Right atrium auricular region (tissue), 2 donors: ENCODE measurements at regions not wholly inside any gene's neighbourhood (a gene's known extent, or its start where the extent isn't known, plus 50 kb on each side); places are given as distances from the start of the nearest gene placed in this dataset.

ENCODE experiments used
- DNase-seq: peaks from one replicate; pipeline ENCODE4 v3.0.0-alpha.2; 2019; ENCODE audit warnings: low spot score
- H3K27ac ChIP-seq, 2 donors: fragments of 200-600 bp; sonication (generic); 1 replicate in 1 of 2; 2 replicates in 1 of 2; pipeline ENCODE4 v1.5.1; 2016 to 2019
- H3K27me3 ChIP-seq, 2 donors: fragments of 200-600 bp; sonication (generic); one replicate each; pipeline versions ENCODE4 v1.5.1 to v1.6.0; 2017 to 2019
- H3K36me3 ChIP-seq: fragments of 200-600 bp; sonication (generic); one replicate; pipeline ENCODE4 v1.5.1; 2016
- H3K4me1 ChIP-seq, 2 donors: fragments of 200-600 bp; sonication (generic); one replicate each; pipeline versions ENCODE4 v1.5.1 to v1.6.0; 2017 to 2019
- H3K4me3 ChIP-seq, 2 donors: fragments of 200-600 bp; sonication (generic); 1 replicate in 1 of 2; 2 replicates in 1 of 2; pipeline ENCODE4 v1.5.1; 2017 to 2019; ENCODE audit warnings: mild to moderate bottlenecking in 1 of 2, moderate library complexity in 1 of 2
- H3K9me3 ChIP-seq, 2 donors: fragments of 200-600 bp; sonication (generic); one replicate each; pipeline ENCODE4 v1.5.1; 2019
- TF ChIP-seq, protein P1 (sequence below), 2 donors: fragments of 200-600 bp; sonication (generic); IDR thresholded peaks; one replicate each; pipeline ENCODE4 v1.5.1; 2019; ENCODE audit warnings: antibody characterized with exemption in 2 of 2

DNA sequence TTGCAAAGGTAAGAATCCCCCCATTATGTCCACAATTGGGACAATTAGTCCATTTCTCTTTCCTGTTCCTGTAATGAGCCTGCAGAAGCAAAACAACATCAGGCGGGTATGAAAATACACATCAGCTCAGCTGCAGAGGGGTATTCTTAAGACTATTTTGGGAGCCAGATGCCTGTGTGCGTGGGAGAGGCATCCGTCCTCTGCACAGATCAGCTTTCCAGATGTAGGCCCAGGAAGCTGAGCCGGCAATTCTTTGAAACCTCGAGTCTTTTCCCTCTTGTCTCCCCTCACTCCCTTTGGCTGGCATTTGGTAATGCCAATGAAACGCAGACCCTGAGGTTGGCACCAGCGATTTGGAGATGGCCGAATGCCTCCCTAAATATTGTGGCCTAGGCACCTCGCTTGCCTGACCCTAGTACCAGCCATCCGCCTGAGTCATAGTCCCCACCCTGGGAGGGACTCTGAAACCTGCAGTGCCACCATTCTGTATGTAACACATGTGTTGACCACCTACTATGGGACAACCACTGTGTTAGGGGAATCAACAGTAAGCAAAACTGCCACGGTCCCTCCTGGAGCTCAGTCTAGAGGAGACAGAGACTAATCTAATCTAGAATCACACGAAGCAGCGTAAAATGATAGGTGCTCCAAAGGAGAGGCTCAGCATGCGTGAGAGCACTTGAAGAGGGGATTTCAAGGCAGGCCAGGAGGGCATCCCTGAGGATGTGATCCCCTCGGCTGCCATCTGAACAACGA lies 603.0 kb downstream of the MATN1 start:
- no peaks in the 10 kb centered on the region for H3K36me3 ChIP-seq
- no peak overlapping the region for H3K27ac ChIP-seq
- no peaks in the 10 kb centered on the region for H3K9me3 ChIP-seq
- H3K4me1 ChIP-seq, result no peaks in the 10 kb centered on the region
- no peak overlapping the region for H3K4me3 ChIP-seq
- no peaks in the 10 kb centered on the region for H3K27me3 ChIP-seq
- TF ChIP-seq, protein P1, sequence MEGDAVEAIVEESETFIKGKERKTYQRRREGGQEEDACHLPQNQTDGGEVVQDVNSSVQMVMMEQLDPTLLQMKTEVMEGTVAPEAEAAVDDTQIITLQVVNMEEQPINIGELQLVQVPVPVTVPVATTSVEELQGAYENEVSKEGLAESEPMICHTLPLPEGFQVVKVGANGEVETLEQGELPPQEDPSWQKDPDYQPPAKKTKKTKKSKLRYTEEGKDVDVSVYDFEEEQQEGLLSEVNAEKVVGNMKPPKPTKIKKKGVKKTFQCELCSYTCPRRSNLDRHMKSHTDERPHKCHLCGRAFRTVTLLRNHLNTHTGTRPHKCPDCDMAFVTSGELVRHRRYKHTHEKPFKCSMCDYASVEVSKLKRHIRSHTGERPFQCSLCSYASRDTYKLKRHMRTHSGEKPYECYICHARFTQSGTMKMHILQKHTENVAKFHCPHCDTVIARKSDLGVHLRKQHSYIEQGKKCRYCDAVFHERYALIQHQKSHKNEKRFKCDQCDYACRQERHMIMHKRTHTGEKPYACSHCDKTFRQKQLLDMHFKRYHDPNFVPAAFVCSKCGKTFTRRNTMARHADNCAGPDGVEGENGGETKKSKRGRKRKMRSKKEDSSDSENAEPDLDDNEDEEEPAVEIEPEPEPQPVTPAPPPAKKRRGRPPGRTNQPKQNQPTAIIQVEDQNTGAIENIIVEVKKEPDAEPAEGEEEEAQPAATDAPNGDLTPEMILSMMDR (IDR thresholded peaks at IDR 0.05), result no peak
- no peak for DNase-seq

DNA sequence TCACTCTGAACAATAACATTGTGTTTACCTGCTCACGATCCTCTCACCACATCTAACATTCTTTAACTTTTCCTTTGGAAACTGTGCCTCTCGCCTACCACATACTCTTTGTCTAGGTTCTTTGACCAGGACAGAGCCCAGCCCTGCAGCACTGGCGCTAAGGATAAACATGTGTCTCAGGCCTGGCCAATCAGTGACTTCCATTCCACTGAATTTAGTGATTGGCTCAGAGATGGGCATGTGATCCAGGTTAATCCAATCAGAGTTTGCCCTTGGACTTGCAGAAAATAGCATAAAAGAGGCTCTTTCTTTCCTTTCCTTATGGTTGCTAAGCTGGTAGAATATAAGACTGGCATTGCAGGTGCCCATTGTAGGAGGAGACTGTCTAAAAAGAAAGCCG lies 605.7 kb downstream of the MATN1 start:
- no peak for DNase-seq
- Histone ChIP-seq H3K36me3 (no peaks in the 10 kb centered on the region), H3K9me3 (no peaks in the 10 kb centered on the region), H3K4me1 (no peaks in the 10 kb centered on the region), H3K4me3 (no peak overlapping the region), H3K27ac (no peak overlapping the region), H3K27me3 (no peaks in the 10 kb centered on the region)
- TF ChIP-seq, protein P1 (IDR thresholded peaks at IDR 0.05), result no peak

DNA sequence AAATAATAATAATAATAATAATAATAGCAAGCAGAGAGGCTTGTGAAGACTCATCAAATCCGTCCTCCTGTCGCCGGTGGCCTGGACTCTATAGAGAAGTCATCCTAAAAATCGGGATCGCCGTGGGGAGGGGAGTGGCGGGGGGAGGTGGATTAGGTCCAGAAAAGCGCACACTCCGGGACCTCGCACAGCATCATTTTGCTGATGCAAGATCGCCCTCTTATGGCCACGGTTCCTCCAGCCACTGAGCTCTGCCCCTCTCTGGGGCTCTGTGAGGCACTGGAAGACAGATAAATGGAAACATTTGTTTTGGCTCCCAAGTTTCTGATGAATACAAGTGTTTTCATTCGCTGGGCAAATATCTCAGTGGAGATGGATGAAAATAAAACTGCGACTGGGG lies 612.0 kb downstream of the MATN1 start:
- no peaks in the 10 kb centered on the region for H3K27me3 ChIP-seq
- TF ChIP-seq, protein P1 (IDR thresholded peaks at IDR 0.05), result peak; percentile 29 to 73
- no peak overlapping the region for H3K4me3 ChIP-seq

DNA sequence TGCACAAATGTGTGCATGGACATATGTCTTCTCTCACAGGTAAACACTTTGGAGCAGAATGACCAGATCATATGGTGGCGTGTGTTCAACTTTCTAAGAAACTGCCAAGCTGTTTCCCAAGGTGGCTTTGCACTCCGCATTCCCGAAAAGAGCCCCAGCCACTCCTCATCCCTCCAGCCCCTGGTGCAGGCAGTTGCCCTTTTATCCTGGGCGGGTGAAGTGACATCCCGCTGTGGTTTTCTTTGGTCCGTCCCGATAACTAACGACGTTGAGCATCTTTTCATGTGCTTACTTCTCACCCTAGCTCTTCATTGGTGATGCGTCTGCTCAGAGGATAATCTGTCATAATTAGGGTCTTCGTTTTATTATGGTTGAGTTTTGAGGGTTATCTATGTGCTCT lies 612.5 kb downstream of the MATN1 start:
- Histone ChIP-seq H3K36me3 (no peaks in the 10 kb centered on the region), H3K27me3 (no peaks in the 10 kb centered on the region), H3K27ac (no peak overlapping the region), H3K9me3 (no peaks in the 10 kb centered on the region), H3K4me1 (no peaks in the 10 kb centered on the region), H3K4me3 (no peak overlapping the region)
- DNase-seq, result no peak
- TF ChIP-seq, protein P1 (IDR thresholded peaks at IDR 0.05), result no peak

More for the DNA sequence above, 612.0 kb downstream of the MATN1 start:
- Histone ChIP-seq H3K9me3 (no peaks in the 10 kb centered on the region), H3K27ac (no peak overlapping the region), H3K36me3 (no peaks in the 10 kb centered on the region), H3K4me1 (no peaks in the 10 kb centered on the region)
- no peak for DNase-seq

DNA sequence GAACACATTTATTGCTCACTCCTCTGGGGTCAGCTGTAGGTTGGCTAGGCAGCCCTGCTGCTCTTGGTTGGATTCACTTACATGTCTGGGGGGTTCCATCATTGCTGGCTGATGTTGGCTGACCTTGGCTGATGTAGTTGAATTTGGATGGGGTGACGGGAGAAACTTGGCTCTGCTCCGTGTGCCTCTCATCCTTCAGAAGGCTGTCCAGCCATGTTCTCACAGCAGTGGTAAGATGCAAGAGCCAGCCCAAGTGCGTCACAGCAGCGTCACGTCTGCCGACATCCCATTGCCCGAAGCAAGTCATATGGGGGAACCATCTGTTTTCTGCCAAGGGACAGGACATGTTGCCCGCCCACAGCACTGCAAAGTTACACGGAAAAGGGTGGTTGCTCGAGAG lies 613.5 kb downstream of the MATN1 start:
- TF ChIP-seq, protein P1 (IDR thresholded peaks at IDR 0.05), result no peak
- H3K27me3 ChIP-seq, result no peaks in the 10 kb centered on the region
- DNase-seq, result peak; percentile 71
- no peaks in the 10 kb centered on the region for H3K9me3 ChIP-seq
- H3K4me3 ChIP-seq, result no peak overlapping the region
- H3K4me1 ChIP-seq, result no peaks in the 10 kb centered on the region
- no peaks in the 10 kb centered on the region for H3K36me3 ChIP-seq
- no peak overlapping the region for H3K27ac ChIP-seq

DNA sequence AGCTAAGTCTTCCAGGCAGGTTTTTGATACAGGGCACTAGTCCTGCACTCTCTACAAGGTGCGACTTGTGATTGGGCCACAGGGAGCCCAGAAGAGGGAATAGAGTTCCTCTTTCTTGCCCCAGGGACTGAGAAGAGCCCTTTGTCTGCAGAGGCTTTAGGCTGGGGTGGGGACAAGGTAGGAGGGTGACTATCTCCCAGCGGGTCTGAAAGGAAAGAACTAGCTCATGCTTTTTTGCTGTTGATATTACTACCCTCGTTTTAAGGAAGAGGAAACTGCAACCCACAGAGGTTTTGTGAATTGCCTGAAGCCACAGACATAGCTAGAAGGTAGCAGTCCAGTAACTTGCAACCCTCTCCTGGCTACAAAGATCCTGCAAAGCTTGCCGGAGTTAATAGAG lies 615.2 kb downstream of the MATN1 start:
- Histone ChIP-seq H3K36me3 (no peaks in the 10 kb centered on the region), H3K27ac (no peak overlapping the region), H3K27me3 (no peaks in the 10 kb centered on the region), H3K9me3 (no peaks in the 10 kb centered on the region), H3K4me1 (no peaks in the 10 kb centered on the region), H3K4me3 (no peak overlapping the region)
- TF ChIP-seq, protein P1 (IDR thresholded peaks at IDR 0.05), result no peak
- DNase-seq, result no peak
